ENCODE measurements at regions not wholly inside any gene's neighbourhood (a gene's known extent, or its start where the extent isn't known, plus 50 kb on each side); places are given as distances from the start of the nearest gene placed in this dataset.

DNA sequence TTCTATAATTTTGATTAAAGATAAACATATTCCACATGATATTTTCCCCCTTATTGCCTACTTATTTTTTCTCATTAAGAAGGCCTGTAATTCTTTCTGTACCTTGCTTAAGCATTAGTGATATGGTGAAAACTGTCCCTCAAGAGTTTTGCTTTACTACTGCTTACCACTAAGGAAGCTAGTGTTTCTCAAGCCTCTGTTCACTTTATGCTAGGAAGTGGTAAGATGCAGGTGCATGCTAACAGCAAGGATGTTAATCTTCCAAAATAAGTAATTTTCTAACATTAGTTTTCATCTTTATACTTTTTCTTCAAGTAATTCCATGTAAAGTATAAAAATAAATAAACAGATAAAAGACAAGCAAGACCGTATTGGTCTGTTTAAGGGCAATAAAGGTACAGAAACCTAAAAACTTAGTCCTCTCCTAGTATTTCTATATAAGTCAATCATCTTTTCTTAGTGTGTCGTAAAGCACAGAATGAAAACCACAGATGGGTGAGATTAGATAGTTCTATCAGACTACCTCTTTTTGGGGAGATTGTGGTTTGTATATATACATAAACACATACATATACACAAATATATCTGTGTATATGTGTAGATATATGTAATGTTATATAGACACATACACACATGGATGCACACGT is 731.0 kb upstream of the CNTN5 start:
- DNase-seq (ENCODE audit: extremely low read depth in 1 of 4, low spot score in 3 of 4) (no peak), FAIRE-seq (no peak), ATAC-seq (no peak)
- Histone ChIP-seq H4K20me1 (replicated peaks; ENCODE audit: control insufficient read depth, insufficient read depth, low read length) (no peaks in the 10 kb centered on the region), H2AFZ (ENCODE audit: low read depth, low read length) (no peak overlapping the region), H3K4me1 (replicated peaks in 1 of 2; ENCODE audit: control insufficient read depth in 2 of 2, insufficient read depth in 2 of 2, low read length in 2 of 2) (no peaks in the 10 kb centered on the region; a peak in 1 of 5 replicates), H3K4me3 (no peak overlapping the region), H3K27ac (ENCODE audit: extremely low read depth, low read depth, low read length) (no peak overlapping the region), H3K4me2 (ENCODE audit: insufficient read depth, low read length) (no peak overlapping the region), H3K27me3 (ENCODE audit: control insufficient read depth in 2 of 2, insufficient read depth in 2 of 2, low read length in 2 of 2) (no peaks in the 10 kb centered on the region), H3K36me3 (ENCODE audit: control insufficient read depth, insufficient read depth, low read length) (no peaks in the 10 kb centered on the region), H3K9me3 (replicated peaks; ENCODE audit: control insufficient read depth, insufficient read depth, low read depth, low read length) (no peaks in the 10 kb centered on the region), H3K79me2 (ENCODE audit: control insufficient read depth, insufficient read depth, low read length) (no peaks in the 10 kb centered on the region), H3K9me1 (ENCODE audit: control insufficient read depth, insufficient read depth, low read length) (no peaks in the 10 kb centered on the region), H3K9ac (ENCODE audit: insufficient read depth in 1 of 2, low read depth in 2 of 2, low read length in 2 of 2) (no peak overlapping the region)
- BruUV-seq (replicated peaks): no TSS peak
- POLR2A ChIA-PET: no interaction called here
- in situ Hi-C loops (cut with MboI): no loop called here
- WGBS (ENCODE audit: insufficient coverage, low coverage, missing lambda C conversion rate): 45% methylated on average over 3 of the region's 3 CpGs
- intact Hi-C loops (cut with micrococcal nuclease): no loop called here
- CTCF ChIA-PET (ENCODE audit: low intra/inter-chr PET ratio): no interaction called here
- TF ChIP-seq ADNP (tag; IDR thresholded peaks at IDR 0.05) (no peak), ZNF282 (CRISPR knock-in tag; IDR thresholded peaks at IDR 0.05) (no peak), SRSF9 (IDR thresholded peaks at IDR 0.05; ENCODE audit: borderline replicate concordance, low read depth, low read length) (no peak), SREBF1 (IDR thresholded peaks at IDR 0.05; ENCODE audit: borderline replicate concordance, low read depth, low read length) (no peak), CHD4 (IDR thresholded peaks at IDR 0.05; ENCODE audit: insufficient read depth, insufficient replicate concordance, low read depth, low read length, poor library complexity, severe bottlenecking) (no peak), DPF2 (IDR thresholded peaks at IDR 0.05) (no peak), ZBTB17 (CRISPR knock-in tag; IDR thresholded peaks at IDR 0.05) (no peak), SMARCC2 (IDR thresholded peaks at IDR 0.05; ENCODE audit: low read depth) (no peak), ZSCAN29 (IDR thresholded peaks at IDR 0.05) (no peak), GABPA (tag; conservative IDR thresholded peaks at IDR 0.05; ENCODE audit: low read depth) (no peak), ZFPM2 (CRISPR knock-in tag; IDR thresholded peaks at IDR 0.05) (no peak), CUX1 (CRISPR knock-in tag; IDR thresholded peaks at IDR 0.05) (no peak)
- TF ChIP-seq, protein P1, sequence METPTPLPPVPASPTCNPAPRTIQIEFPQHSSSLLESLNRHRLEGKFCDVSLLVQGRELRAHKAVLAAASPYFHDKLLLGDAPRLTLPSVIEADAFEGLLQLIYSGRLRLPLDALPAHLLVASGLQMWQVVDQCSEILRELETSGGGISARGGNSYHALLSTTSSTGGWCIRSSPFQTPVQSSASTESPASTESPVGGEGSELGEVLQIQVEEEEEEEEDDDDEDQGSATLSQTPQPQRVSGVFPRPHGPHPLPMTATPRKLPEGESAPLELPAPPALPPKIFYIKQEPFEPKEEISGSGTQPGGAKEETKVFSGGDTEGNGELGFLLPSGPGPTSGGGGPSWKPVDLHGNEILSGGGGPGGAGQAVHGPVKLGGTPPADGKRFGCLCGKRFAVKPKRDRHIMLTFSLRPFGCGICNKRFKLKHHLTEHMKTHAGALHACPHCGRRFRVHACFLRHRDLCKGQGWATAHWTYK (CRISPR knock-in tag; IDR thresholded peaks at IDR 0.05): no peak

Measured in K562 (cell line).